ENCODE measurements at regions not wholly inside any gene's neighbourhood (a gene's known extent, or its start where the extent isn't known, plus 50 kb on each side); places are given as distances from the start of the nearest gene placed in this dataset.

DNA sequence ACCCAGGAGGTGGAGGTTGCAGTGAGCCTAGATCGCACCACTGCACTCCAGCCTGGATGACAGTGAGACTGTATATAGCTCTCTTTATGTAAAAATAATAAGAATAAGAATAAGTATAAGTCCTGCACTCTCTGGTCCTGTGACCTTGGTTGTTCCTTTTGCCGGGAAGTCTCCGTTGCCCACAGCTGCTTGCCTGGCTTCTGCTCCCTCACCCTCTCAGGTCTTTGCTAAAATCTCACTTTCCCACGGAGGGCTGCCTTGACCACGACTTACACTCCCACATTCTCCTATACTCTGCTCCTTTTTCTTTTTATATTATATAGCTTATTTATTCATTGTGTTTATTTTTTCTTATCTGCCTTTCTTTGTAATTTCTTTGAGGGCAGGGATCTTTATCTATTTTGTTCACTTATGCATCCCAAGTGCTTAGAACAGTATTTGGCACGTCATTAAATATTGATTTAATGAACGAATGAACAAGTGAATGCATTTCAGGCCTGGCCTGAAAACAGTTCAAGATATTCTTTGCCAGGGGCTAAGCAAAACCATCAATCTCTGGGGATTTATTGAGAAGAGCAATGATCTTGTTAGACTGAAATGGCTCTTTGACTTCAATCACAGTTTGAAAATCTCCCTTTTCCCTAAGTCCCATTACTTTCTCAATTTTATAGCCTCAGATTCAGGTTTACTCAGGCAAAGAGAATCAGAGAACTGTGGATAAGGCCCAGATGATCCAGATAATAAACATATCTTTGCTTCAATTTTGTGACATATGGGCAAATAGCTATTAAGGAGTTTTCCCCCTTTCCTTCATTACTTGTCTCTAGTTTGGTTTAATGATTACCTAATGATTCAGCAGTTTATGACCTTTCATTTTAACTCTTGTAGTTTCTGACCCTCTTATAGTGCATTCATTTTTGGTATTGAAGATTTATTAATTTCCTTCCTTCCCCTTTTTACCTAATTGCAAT is 60.8 kb upstream of the TMC1 start:
- TF ChIP-seq JUNB (IDR thresholded peaks at IDR 0.05; ENCODE audit: unreplicated experiment) (no peak), CTCF (conservative IDR thresholded peaks at IDR 0.05; ENCODE audit: low read depth in 2 of 2) (no peak)
